Fibroblast of lung (primary cell): ENCODE measurements at regions not wholly inside any gene's neighbourhood (a gene's known extent, or its start where the extent isn't known, plus 50 kb on each side); places are given as distances from the start of the nearest gene placed in this dataset.

Source experiments
- DNase-seq, 2 donors: peaks; one replicate each; pipeline versions ENCODE4 v3.0.0 to v3.0.0-alpha.2; 2010; ENCODE audit warnings: low read depth in 2 of 2
- H2AFZ ChIP-seq: 2 replicates; pipeline ENCODE4 v1.5.1; 2012; ENCODE audit warnings: low read length, control low read depth, inconsistent platforms
- H3K27ac ChIP-seq: 2 replicates; pipeline ENCODE4 v1.5.1; 2011; ENCODE audit warnings: low read length, control low read depth; ENCODE audit not compliant: insufficient read depth
- H3K27me3 ChIP-seq: 2 replicates; pipeline ENCODE4 v1.5.1; 2011; ENCODE audit warnings: mild to moderate bottlenecking, low read length; ENCODE audit not compliant: control insufficient read depth, insufficient read depth
- H3K36me3 ChIP-seq: 2 replicates; pipeline ENCODE4 v1.5.1; 2011; ENCODE audit warnings: low read length; ENCODE audit not compliant: control insufficient read depth, insufficient read depth
- H3K4me1 ChIP-seq: 2 replicates; pipeline ENCODE4 v1.5.1; 2011; ENCODE audit warnings: low read length; ENCODE audit not compliant: control insufficient read depth, insufficient read depth; ENCODE audit errors: extremely low read depth
- H3K4me2 ChIP-seq: 2 replicates; pipeline ENCODE4 v1.5.1; 2011; ENCODE audit warnings: low read length, control low read depth; ENCODE audit not compliant: insufficient read depth; ENCODE audit errors: extremely low read depth
- H3K4me3 ChIP-seq, 4 experiments: fragments of 200-600 bp in 1 of 4; sonication (generic) in 1 of 4; replicated peaks in 1 of 4; 2 replicates each; pipeline ENCODE4 v1.5.1; 2011 to 2016; ENCODE audit warnings: low read length in 4 of 4, low read depth in 3 of 4, mild to moderate bottlenecking in 3 of 4, control low read depth in 2 of 4, inconsistent platforms in 1 of 4, mixed read lengths in 1 of 4; ENCODE audit not compliant: insufficient read depth in 1 of 4; ENCODE audit errors: control extremely low read depth in 1 of 4
- H3K79me2 ChIP-seq: 2 replicates; pipeline ENCODE4 v1.5.1; 2012; ENCODE audit warnings: mild to moderate bottlenecking, low read length, inconsistent platforms; ENCODE audit not compliant: control insufficient read depth, insufficient read depth
- H3K9ac ChIP-seq: 2 replicates; pipeline ENCODE4 v1.5.1; 2011; ENCODE audit warnings: mild to moderate bottlenecking, low read length, control low read depth; ENCODE audit not compliant: insufficient read depth
- H3K9me3 ChIP-seq: 2 replicates; pipeline ENCODE4 v1.5.1; 2012; ENCODE audit warnings: low read depth, low read length; ENCODE audit not compliant: control insufficient read depth, insufficient read depth
- H4K20me1 ChIP-seq: 2 replicates; pipeline ENCODE4 v1.5.1; 2011; ENCODE audit warnings: low read length; ENCODE audit not compliant: control insufficient read depth, insufficient read depth; ENCODE audit errors: extremely low read depth
- CTCF ChIP-seq, 2 donors: IDR thresholded peaks in 1 of 2; conservative IDR thresholded peaks in 1 of 2; 1 replicate in 1 of 2; 2 replicates in 1 of 2; pipeline ENCODE4 v1.5.1; 2011 to 2012; ENCODE audit warnings: low read length in 2 of 2, control low read depth in 1 of 2, inconsistent platforms in 1 of 2, low read depth in 1 of 2, mild to moderate bottlenecking in 1 of 2
- EZH2 ChIP-seq: IDR thresholded peaks from 2 replicates; pipeline ENCODE4 v1.5.1; 2012; ENCODE audit warnings: low read length, control low read depth, mild to moderate bottlenecking; ENCODE audit errors: missing control alignments

DNA sequence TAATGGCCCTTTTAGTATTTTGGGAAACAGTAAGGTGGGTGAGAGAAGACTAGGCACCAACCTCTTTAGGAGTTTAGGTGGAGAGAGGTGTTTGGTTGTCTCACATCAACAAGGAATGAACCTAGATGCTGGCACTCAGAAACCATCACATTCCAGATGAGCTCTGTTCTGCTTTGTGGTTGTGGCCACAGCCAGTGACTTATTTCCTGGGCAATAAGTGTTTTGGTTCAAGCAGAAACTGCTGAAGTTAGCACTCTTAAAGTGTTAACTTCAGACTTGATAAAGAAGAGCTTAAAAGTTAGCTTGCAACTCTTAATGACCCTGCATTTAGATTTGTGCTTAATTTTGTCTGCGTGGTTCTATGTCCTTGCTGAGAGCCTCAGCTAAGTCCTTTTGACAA lies 929.2 kb downstream of the SLC4A3 start:
- no peak overlapping the region for H3K4me2 ChIP-seq
- no peaks in the 10 kb centered on the region for H3K4me1 ChIP-seq
- no peaks in the 10 kb centered on the region for H3K36me3 ChIP-seq
- DNase-seq = peak; percentile 12 to 88
- H3K79me2 ChIP-seq = no peaks in the 10 kb centered on the region
- H3K9me3 ChIP-seq = no peaks in the 10 kb centered on the region
- no peak overlapping the region for H3K9ac ChIP-seq
- no peaks in the 10 kb centered on the region for H4K20me1 ChIP-seq
- H3K27me3 ChIP-seq = no peaks in the 10 kb centered on the region
- no peak overlapping the region for H3K4me3 ChIP-seq
- no peak overlapping the region for H2AFZ ChIP-seq
- H3K27ac ChIP-seq = no peak overlapping the region
- TF ChIP-seq EZH2 (no peak), CTCF (conservative IDR thresholded peaks at IDR 0.05 in 1 of 2, IDR thresholded peaks at IDR 0.05 in 1 of 2; ENCODE audit: low read depth in 1 of 2, low read length in 2 of 2) (no peak)

GRCh38 chr2:220560192-220560591 lies 932.8 kb downstream of the SLC4A3 start:
- TF ChIP-seq EZH2 (no peak), CTCF (conservative IDR thresholded peaks at IDR 0.05 in 1 of 2, IDR thresholded peaks at IDR 0.05 in 1 of 2; ENCODE audit: low read depth in 1 of 2, low read length in 2 of 2) (no peak)
- no peak for DNase-seq
- H3K9ac ChIP-seq = no peak overlapping the region
- no peaks in the 10 kb centered on the region for H4K20me1 ChIP-seq
- no peaks in the 10 kb centered on the region for H3K27me3 ChIP-seq
- H3K4me1 ChIP-seq = no peaks in the 10 kb centered on the region
- no peak overlapping the region for H3K4me2 ChIP-seq
- H3K79me2 ChIP-seq = no peaks in the 10 kb centered on the region
- no peak overlapping the region for H2AFZ ChIP-seq
- no peak overlapping the region for H3K27ac ChIP-seq
- no peaks in the 10 kb centered on the region for H3K9me3 ChIP-seq
- H3K4me3 ChIP-seq = no peak overlapping the region
- H3K36me3 ChIP-seq = no peaks in the 10 kb centered on the region

DNA sequence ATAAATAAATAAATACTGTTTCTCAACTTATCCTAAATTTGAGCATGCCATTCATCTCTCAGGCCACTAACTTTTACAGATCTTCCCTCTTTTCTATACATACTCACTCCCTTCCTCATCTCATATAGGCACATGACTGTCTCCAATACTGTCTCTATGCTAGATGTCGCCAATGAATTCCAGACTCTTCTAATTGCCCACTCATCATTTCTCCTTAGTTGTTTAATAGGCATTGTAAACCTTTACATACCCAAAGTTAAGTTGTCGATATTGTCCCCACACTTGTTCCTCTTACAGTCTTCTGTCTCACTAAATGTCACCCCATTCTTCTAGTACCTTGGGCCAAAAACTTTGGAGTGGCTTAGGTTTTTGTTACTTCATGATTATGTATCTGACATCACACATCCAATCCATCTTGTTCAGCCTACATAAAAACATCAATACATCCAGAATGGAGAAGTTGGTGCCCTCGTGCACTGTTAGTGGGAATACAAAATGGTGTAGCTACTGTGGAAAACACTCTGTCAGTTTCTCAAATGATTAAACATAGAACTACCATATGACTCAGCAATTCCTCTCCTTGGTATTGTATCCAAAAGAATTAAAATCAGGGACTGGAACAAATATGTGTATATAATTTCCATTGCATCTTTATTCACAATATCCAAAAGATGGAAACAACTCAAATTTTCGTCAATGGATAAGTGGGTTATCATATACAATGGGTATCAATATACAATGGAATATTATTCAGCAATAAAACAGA lies 935.1 kb downstream of the SLC4A3 start:
- H3K27ac ChIP-seq = no peak overlapping the region
- H3K4me3 ChIP-seq = no peak overlapping the region
- no peak for TF ChIP-seq EZH2
- TF ChIP-seq CTCF (conservative IDR thresholded peaks at IDR 0.05 in 1 of 2, IDR thresholded peaks at IDR 0.05 in 1 of 2; ENCODE audit: low read depth in 1 of 2, low read length in 2 of 2) = no peak
- no peak overlapping the region for H2AFZ ChIP-seq
- H3K79me2 ChIP-seq = no peaks in the 10 kb centered on the region
- H3K9ac ChIP-seq = no peak overlapping the region
- no peaks in the 10 kb centered on the region for H3K36me3 ChIP-seq
- H3K4me2 ChIP-seq = no peak overlapping the region
- H3K4me1 ChIP-seq = no peaks in the 10 kb centered on the region
- no peaks in the 10 kb centered on the region for H4K20me1 ChIP-seq
- DNase-seq = peak in 1 of 2 donors; percentile 3
- no peaks in the 10 kb centered on the region for H3K9me3 ChIP-seq
- H3K27me3 ChIP-seq = no peaks in the 10 kb centered on the region
